DND-41 (cell line): ENCODE measurements at regions not wholly inside any gene's neighbourhood (a gene's known extent, or its start where the extent isn't known, plus 50 kb on each side); places are given as distances from the start of the nearest gene placed in this dataset.

Source experiments
- EZH2 ChIP-seq: IDR thresholded peaks from 3 replicates; pipeline ENCODE4 v1.6.1; 2012; ENCODE audit warnings: borderline replicate concordance, low read depth, mild to moderate bottlenecking, moderate library complexity, low read length, inconsistent platforms; ENCODE audit not compliant: severe bottlenecking
- TF ChIP-seq, protein P1 (sequence below): IDR thresholded peaks from 2 replicates; pipeline ENCODE4 v1.5.1; 2012; ENCODE audit warnings: borderline replicate concordance, low read length, moderate library complexity, mild to moderate bottlenecking; ENCODE audit not compliant: poor library complexity, severe bottlenecking; ENCODE audit errors: extremely low read depth

GRCh38 chr4:189278597-189279165 is 662.0 kb upstream of the FRG1 start:
- TF ChIP-seq, protein P1, sequence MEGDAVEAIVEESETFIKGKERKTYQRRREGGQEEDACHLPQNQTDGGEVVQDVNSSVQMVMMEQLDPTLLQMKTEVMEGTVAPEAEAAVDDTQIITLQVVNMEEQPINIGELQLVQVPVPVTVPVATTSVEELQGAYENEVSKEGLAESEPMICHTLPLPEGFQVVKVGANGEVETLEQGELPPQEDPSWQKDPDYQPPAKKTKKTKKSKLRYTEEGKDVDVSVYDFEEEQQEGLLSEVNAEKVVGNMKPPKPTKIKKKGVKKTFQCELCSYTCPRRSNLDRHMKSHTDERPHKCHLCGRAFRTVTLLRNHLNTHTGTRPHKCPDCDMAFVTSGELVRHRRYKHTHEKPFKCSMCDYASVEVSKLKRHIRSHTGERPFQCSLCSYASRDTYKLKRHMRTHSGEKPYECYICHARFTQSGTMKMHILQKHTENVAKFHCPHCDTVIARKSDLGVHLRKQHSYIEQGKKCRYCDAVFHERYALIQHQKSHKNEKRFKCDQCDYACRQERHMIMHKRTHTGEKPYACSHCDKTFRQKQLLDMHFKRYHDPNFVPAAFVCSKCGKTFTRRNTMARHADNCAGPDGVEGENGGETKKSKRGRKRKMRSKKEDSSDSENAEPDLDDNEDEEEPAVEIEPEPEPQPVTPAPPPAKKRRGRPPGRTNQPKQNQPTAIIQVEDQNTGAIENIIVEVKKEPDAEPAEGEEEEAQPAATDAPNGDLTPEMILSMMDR, result no peak
- TF ChIP-seq EZH2, result no peak
